Keratinocyte (primary cell): ENCODE measurements at regions not wholly inside any gene's neighbourhood (a gene's known extent, or its start where the extent isn't known, plus 50 kb on each side); places are given as distances from the start of the nearest gene placed in this dataset.

Experiments used
- DNase-seq: peaks from one replicate; pipeline ENCODE4 v3.0.0-alpha.2; 2011; ENCODE audit warnings: low read depth, missing footprints, low spot score
- FAIRE-seq: peaks from 2 replicates; lab custom pipeline; 2011; peaks lifted over from hg19 to GRCh38; lab: Jason Lieb, UNC
- H2AFZ ChIP-seq: 2 replicates; pipeline ENCODE4 v1.6.0; 2012; ENCODE audit warnings: low read length, control low read depth, inconsistent platforms; ENCODE audit not compliant: control insufficient read depth
- H3K27ac ChIP-seq: 2 replicates; pipeline ENCODE4 v1.5.1; 2011; ENCODE audit warnings: low read length; ENCODE audit not compliant: control insufficient read depth, insufficient read depth
- H3K27me3 ChIP-seq: 3 replicates; pipeline ENCODE4 v1.6.0; 2011; ENCODE audit warnings: low read length; ENCODE audit not compliant: control insufficient read depth, insufficient read depth; ENCODE audit errors: extremely low read depth
- H3K36me3 ChIP-seq, 2 experiments: 2 replicates in 1 of 2; 3 replicates in 1 of 2; pipeline ENCODE4 v1.5.1; 2011; ENCODE audit warnings: low read length in 2 of 2, mild to moderate bottlenecking in 1 of 2; ENCODE audit not compliant: control insufficient read depth in 2 of 2, insufficient read depth in 2 of 2; ENCODE audit errors: extremely low read depth in 1 of 2
- H3K4me1 ChIP-seq: 3 replicates; pipeline ENCODE4 v1.5.1; 2011; ENCODE audit warnings: low read length; ENCODE audit not compliant: control insufficient read depth, insufficient read depth; ENCODE audit errors: extremely low read depth
- H3K4me2 ChIP-seq: 3 replicates; pipeline ENCODE4 v1.6.0; 2011; ENCODE audit warnings: low read depth, low read length; ENCODE audit not compliant: control insufficient read depth, insufficient read depth; ENCODE audit errors: extremely low read depth
- H3K4me3 ChIP-seq, 3 experiments: fragments of 200-600 bp in 1 of 3; sonication (generic) in 1 of 3; 2 replicates in 2 of 3; 3 replicates in 1 of 3; pipeline ENCODE4 v1.5.1; 2011 to 2016; ENCODE audit warnings: low read length in 3 of 3, mild to moderate bottlenecking in 3 of 3, control low read depth in 2 of 3, inconsistent platforms in 1 of 3, low read depth in 1 of 3, mixed read lengths in 1 of 3, mixed run types in 1 of 3, moderate library complexity in 1 of 3; ENCODE audit not compliant: control insufficient read depth in 2 of 3, insufficient read depth in 2 of 3; ENCODE audit errors: extremely low read depth in 1 of 3
- H3K79me2 ChIP-seq: 2 replicates; pipeline ENCODE4 v1.6.0; 2012; ENCODE audit warnings: low read length; ENCODE audit not compliant: control insufficient read depth, insufficient read depth
- H3K9ac ChIP-seq: 3 replicates; pipeline ENCODE4 v1.6.0; 2011; ENCODE audit warnings: low read length; ENCODE audit not compliant: control insufficient read depth, insufficient read depth; ENCODE audit errors: extremely low read depth
- H3K9me1 ChIP-seq: 3 replicates; pipeline ENCODE4 v1.6.0; 2011; ENCODE audit warnings: low read length; ENCODE audit not compliant: control insufficient read depth, insufficient read depth; ENCODE audit errors: extremely low read depth
- H3K9me3 ChIP-seq: 2 replicates; pipeline ENCODE4 v1.5.1; 2012; ENCODE audit warnings: low read depth, low read length; ENCODE audit not compliant: control insufficient read depth
- H4K20me1 ChIP-seq: 3 replicates; pipeline ENCODE4 v1.6.0; 2011; ENCODE audit warnings: low read length; ENCODE audit not compliant: control insufficient read depth, insufficient read depth; ENCODE audit errors: extremely low read depth
- CTCF ChIP-seq, 3 experiments: IDR thresholded peaks in 1 of 3; conservative IDR thresholded peaks in 1 of 3; optimal IDR thresholded peaks in 1 of 3; 2 replicates in 2 of 3; 3 replicates in 1 of 3; pipeline versions ENCODE3 to v1.5.1; 2011; ENCODE audit warnings: low read length in 3 of 3, mild to moderate bottlenecking in 3 of 3, moderate library complexity in 2 of 3, control low read depth in 1 of 3, inconsistent platforms in 1 of 3; ENCODE audit not compliant: insufficient read depth in 2 of 3; ENCODE audit errors: extremely low read depth in 1 of 3
- EZH2 ChIP-seq: IDR thresholded peaks from one replicate; pipeline ENCODE4 v1.6.1; 2012; ENCODE audit warnings: inconsistent platforms, mild to moderate bottlenecking, low read length, moderate library complexity
- dilution Hi-C: fragments of 300-500 bp; cut with MboI; formaldehyde crosslinking; loops from one replicate; pipeline ENCODE4 v1.7.0; 2020; ENCODE audit warnings: low sequenced_read_pairs; ENCODE audit not compliant: extremely low pct_ligation_motif_present

- no peaks in the 10 kb centered on the region for H3K79me2 ChIP-seq
- H3K27me3 ChIP-seq: no peaks in the 10 kb centered on the region
- H2AFZ ChIP-seq: no peak overlapping the region
- H3K9me1 ChIP-seq: no peaks in the 10 kb centered on the region
- H3K9me3 ChIP-seq: no peaks in the 10 kb centered on the region
- FAIRE-seq (no peak), DNase-seq (no peak)
- H3K36me3 ChIP-seq: no peaks in the 10 kb centered on the region
- H3K4me2 ChIP-seq: no peak overlapping the region
- H3K4me3 ChIP-seq: no peak overlapping the region
- no peak overlapping the region for H3K27ac ChIP-seq
- H3K4me1 ChIP-seq: no peaks in the 10 kb centered on the region
- TF ChIP-seq EZH2 (no peak), CTCF (optimal IDR thresholded peaks at IDR 0.05 in 1 of 3, IDR thresholded peaks at IDR 0.05 in 1 of 3, conservative IDR thresholded peaks at IDR 0.05 in 1 of 3; ENCODE audit: extremely low read depth in 1 of 3, insufficient read depth in 2 of 3, low read length in 3 of 3) (no peak)
- dilution Hi-C loops: no loop called here
- H3K9ac ChIP-seq: no peak overlapping the region
- no peaks in the 10 kb centered on the region for H4K20me1 ChIP-seq
Observed at GRCh38 chr3:106699122-106699521, 678.1 kb upstream of the CCDC54 start.

GRCh38 chr3:106700981-106701380 is 676.3 kb upstream of the CCDC54 start:
- Histone ChIP-seq H3K9me3 (no peaks in the 10 kb centered on the region), H3K79me2 (no peaks in the 10 kb centered on the region), H3K27me3 (no peaks in the 10 kb centered on the region), H3K36me3 (no peaks in the 10 kb centered on the region), H3K4me1 (no peaks in the 10 kb centered on the region), H3K9me1 (no peaks in the 10 kb centered on the region), H3K27ac (no peak overlapping the region), H3K4me3 (no peak overlapping the region), H2AFZ (no peak overlapping the region), H4K20me1 (no peaks in the 10 kb centered on the region), H3K9ac (no peak overlapping the region), H3K4me2 (no peak overlapping the region)
- dilution Hi-C loops: no loop called here
- DNase-seq: no peak
- TF ChIP-seq CTCF (optimal IDR thresholded peaks at IDR 0.05 in 1 of 3, IDR thresholded peaks at IDR 0.05 in 1 of 3, conservative IDR thresholded peaks at IDR 0.05 in 1 of 3; ENCODE audit: extremely low read depth in 1 of 3, insufficient read depth in 2 of 3, low read length in 3 of 3) (no peak), EZH2 (no peak)
- no peak for FAIRE-seq
